T-helper 2 cell (primary cell): ENCODE measurements at regions not wholly inside any gene's neighbourhood (a gene's known extent, or its start where the extent isn't known, plus 50 kb on each side); places are given as distances from the start of the nearest gene placed in this dataset.

ENCODE experiments used
- DNase-seq, 5 experiments: peaks; one replicate each; pipeline versions ENCODE4 v3.0.0 to v3.0.0-alpha.2; 2012 to 2022

DNA sequence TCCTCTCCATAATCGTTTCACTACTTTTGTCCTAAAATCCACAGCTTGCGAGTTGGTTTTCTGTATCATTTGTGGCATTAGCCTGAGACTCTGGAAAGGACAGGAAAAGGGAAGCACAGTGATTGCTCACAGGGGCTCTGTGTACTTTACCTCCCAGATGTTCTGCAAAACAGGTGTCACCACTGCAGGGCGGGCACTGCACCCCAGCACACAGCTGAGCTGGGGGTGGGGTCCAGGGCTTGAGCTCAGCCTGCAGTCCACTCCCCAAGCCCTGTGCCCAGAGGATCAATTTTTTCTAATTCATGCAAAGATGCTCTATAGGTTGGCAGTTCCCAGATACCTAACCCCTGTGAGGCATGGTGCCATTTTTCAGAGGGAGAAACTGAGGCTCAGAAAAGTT is 119.4 kb upstream of the GLI2 start:
- DNase-seq = no peak

DNA sequence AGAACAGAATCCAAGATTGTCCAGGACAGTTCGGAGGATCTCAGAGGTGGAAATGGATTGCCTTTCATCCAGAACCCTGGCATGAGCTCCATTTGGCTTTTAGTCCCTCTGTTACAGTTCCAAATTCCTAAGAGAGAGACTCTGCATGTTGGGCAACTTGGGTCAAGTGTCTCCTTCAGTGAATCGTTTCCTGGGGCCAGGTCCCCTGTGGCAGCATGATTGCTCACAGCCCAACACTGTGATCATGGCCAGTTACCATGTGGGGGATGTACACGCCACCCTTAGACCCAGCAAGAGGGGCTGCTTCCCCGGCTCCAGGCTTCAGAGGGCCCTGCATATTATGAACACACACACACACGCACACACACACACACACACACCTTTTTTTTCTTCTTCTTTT is 118.6 kb upstream of the GLI2 start:
- DNase-seq = no peak

GRCh38 chr2:120618830-120619229 is 116.8 kb upstream of the GLI2 start:
- no peak for DNase-seq

DNA sequence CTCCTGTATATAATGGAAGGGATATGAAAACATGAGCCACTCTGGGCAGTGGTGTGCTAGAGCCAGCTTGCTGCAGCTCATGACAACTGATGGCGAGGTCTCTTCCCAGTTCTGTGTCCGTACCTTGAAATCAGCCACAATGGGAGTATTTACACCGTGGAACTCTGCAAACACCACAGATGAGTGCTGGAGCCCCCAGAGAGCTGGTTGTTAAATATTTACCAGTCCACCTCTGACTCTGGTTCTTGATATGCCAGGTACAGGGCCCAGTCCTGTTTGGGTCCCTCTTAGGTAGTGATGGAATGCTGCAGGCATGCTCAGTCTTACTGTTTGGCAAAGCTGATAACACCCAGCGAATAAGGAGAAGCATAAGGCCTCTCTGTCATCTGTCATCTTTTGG is 116.1 kb upstream of the GLI2 start:
- DNase-seq = no peak

DNA sequence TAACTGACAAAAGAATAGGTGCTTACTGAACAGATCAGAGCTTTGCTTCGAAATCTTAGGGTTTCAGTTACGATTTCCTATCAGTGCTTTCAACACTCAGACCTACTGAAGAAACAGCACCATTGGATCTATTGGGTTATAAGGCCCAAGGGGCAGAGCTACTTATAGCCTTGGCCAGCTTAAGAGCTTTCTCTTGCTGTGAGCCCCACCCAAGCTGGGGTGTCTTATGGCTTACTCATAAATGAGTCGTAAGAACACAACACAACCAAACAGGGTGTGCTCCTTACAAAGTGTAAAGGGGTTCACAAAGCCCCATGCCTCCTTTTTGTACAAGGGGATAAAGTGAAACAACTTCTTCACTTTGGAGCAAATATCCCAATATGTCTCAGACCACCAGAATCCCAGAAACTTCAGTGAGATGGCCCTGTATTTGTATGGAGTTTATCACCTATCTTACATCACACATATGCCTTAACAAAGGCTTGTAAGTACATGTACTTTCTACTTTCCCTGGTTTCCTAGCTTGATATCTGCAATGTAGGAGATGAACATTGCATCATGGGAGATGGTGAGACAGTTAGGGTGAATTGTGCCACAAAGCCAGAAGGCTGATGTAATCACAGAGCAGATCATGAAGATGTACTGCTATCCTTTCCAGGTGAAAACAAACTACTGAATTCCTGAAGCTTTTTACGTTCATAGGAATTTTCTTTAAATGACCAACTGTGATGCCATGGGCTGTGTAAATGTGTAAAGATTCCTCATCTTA is 115.5 kb upstream of the GLI2 start:
- DNase-seq = no peak

DNA sequence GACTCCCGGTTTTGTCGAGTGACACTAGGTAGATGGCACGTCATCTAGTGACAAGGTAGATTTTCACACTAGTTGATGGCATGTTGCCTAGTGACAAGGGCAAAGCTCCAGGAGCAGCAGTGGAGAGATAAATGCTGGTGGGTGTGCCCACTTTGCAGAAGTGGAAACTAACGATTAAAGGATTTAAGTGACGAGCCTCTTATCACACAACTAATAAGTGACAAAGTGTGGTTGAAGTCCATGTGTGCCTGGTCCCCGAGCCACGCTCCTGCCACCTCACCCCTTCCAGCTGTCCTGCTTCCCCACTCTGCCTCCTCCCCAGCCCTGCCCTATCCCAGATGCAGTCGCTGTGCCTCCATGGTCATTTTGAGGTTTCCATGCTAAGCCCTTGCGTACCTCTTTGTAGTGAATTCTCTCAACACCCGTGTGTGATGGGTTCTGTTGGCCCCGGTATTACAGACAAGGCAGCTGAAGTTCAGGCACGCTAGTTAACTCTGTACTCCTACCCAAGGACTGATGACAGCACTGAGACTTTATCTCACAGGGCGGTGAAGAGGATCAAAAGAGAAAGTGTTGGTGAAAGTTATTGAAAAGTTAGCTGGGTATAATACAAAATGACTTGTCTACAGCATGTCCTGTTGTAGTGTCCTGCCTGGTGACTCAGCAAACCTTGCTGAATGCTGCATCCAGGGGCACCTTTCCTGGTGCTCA is 113.4 kb upstream of the GLI2 start:
- no peak for DNase-seq

GRCh38 chr2:120622886-120623753 is 112.5 kb upstream of the GLI2 start:
- no peak for DNase-seq

DNA sequence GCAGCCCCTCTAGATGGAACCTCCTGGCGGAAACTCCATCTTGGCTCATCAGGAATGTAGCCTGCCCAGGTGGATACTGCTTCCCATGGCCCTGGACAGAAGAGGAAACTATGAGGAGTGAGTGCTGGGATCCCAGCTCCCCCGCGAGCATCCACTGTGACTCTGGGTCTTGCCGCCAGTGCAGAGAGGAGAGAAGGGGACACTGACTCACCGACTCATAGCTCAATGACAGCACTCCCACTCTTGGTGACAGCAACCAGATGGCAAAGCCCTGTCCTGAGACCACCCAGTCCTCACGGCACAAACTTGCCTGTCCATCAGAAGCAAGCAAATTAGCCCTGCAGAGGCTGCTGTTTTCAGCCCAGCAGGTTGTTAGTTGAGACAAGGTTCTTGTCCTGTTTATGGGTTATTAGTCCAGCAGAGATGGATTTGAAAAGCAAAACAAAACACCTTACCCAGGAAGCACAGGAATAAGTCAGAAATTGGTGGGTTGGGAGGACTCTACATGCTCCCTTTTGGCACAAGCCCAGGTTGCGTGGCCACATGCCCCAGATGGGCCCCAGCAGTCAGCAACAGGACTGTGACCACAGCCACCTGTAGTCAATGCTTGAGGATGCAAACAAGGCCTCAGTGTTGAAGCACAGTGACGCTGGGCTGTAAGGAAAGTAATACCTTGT is 111.5 kb upstream of the GLI2 start:
- DNase-seq = no peak

DNA sequence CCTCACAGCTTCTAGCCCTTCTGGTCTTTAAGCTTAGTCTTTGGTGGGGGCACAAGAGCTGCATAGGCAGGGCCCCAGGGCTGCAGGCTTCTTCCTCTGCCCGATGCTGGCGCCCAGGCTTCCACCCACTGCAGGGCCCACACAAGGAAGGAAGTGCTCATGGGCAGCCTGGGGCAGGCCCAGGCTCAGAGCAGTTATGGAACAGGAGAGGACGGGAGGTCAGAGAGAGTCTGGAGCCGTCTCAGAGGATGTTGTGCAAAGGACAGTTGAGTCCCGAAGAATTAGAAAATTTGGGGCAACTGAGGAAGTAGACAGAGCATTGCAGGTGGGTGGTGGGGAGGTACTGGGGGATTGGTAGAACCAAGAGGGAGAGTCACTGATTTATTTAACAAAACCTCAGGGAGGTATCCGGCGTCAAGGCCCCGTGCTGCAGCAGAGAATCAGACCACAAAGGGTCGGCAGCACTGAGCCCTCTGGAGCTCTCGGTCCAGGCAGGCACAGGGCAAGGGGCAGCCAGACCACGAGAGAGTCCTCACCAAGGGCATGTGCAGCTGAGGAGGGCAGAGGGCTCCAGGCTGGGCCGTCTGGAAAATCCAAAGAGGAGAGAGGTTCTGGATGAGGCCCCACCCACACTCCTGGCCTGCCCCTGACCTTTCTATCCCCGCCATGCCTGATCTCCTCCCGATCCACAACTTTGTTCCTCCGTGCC is 110.8 kb upstream of the GLI2 start:
- DNase-seq = no peak

DNA sequence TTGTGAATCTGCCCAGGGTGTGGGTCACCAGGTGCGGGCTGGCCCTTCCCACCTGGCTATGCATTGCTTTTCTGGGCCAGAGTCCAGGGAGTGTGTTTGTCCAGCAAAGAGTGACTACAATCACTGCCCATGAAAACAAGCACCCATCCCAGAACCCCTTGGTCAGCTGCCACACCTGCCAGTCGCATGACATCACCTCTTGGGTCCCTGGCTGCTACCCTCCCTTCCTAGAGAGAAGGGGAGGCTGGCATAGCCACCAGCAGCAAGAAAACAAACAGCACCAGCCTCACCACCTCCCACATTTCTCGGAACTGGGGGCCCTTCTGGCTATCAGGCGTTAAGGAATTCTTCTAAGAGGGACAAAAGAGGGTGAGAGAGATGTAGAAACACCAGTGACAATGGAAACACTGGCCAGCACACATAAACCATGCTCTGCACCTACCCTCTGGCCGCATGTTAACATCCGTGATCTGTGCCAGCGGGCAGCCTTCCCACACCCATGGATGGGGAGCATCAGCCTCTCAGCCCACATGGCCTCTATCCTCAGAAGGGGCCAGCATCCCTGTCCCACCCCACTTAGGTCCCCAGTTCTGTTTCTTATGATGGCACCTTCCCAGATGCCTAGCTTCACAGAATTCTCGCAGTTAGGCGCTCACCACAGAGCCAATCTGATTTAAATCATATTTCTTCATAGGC is 109.7 kb upstream of the GLI2 start:
- DNase-seq = no peak

GRCh38 chr2:120626566-120626965 is 109.1 kb upstream of the GLI2 start:
- no peak for DNase-seq

GRCh38 chr2:120628248-120628647 is 107.4 kb upstream of the GLI2 start:
- no peak for DNase-seq

GRCh38 chr2:120629241-120629895 is 106.3 kb upstream of the GLI2 start:
- no peak for DNase-seq

- DNase-seq = no peak
These were observed 105.5 kb upstream of the GLI2 start for GRCh38 chr2:120630031-120630701.

GRCh38 chr2:120631236-120631635 is 104.4 kb upstream of the GLI2 start:
- DNase-seq = no peak

- no peak for DNase-seq
These were observed 103.9 kb upstream of the GLI2 start for GRCh38 chr2:120631724-120632123.

DNA sequence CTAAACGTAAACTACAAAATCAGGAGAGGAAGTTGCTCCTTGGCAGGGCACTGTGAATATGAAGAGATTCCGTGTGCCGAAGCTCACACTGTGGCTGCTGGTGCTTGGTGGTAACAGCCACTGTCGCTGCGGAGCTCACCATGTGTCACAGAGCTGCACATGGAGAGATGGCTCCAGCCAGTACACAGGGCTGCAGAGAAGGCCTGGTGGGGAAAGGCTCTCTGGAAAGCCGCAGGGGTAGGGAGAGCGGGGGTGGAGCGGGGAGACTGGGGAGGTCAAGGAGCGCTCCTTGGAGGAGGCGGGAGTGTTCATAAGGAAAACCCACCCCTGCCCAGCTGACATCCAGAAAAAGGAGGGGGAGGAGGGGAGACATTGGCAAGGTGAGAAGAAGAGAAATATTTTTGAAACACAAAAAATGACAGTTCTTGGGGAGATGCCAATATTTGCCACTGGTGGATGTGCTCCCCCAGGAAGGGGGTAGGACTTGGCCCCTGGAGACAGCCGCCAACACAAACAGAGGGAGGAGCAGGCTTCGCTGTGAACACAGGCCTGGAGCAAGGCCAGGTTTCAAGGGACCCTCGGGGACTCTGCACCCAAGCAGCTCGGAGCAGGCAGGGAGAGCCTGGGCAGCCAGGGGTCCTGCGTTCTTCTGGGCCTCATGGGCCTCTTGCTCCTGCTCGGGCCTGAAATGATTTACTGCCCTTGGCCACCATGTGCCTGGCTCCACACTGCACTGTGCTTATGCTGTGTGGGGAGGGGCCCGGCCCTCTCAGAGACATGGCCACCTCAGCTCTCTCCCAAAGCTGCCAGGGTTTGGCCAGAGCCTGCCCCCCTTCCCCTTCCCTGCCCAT is 102.6 kb upstream of the GLI2 start:
- DNase-seq = no peak

DNA sequence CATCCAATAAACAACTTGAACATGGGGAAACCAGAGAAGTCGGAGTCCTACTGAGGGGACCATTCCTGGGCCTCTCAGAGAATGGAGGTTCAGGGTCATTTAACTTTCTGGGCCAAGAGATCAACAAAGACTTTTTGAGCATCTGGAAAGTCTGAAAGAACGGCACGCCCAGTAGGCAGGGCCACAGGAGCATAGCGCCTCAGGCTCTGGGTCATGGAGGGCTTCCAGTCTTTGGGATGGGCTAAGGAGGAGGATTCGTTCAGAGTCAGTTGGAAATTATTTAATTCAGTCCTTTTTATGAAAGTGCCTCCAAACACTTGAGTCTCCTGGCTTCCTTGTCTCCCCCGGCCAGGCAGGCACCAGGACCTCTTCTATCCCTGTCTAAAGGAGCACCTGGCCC is 101.1 kb upstream of the GLI2 start:
- no peak for DNase-seq

GRCh38 chr2:120635146-120635545 is 100.5 kb upstream of the GLI2 start:
- DNase-seq = no peak
